Activated CD4-positive, alpha-beta T cell treated with anti-CD3 and anti-CD28 coated beads, Interleukin-2, amount 10 ng/mL, durations not matched to agents 24 days and 14 days (primary cell): ENCODE measurements at regions not wholly inside any gene's neighbourhood (a gene's known extent, or its start where the extent isn't known, plus 50 kb on each side); places are given as distances from the start of the nearest gene placed in this dataset.

ENCODE experiments used
- DNase-seq: peaks from one replicate; pipeline ENCODE4 v3.0.0; 2022
- H3K27ac Mint-ChIP-seq: one replicate; pipeline ENCODE4 v1.8.0; 2022; ENCODE audit warnings: mild to moderate bottlenecking, mixed read lengths
- H3K27me3 Mint-ChIP-seq: one replicate; pipeline ENCODE4 v1.8.0; 2022; ENCODE audit warnings: mixed read lengths
- H3K36me3 Mint-ChIP-seq: one replicate; pipeline ENCODE4 v1.8.0; 2022; ENCODE audit warnings: low read depth, mild to moderate bottlenecking, mixed read lengths
- H3K4me1 Mint-ChIP-seq: one replicate; pipeline ENCODE4 v1.8.0; 2021; ENCODE audit warnings: mixed read lengths
- H3K4me3 Mint-ChIP-seq: one replicate; pipeline ENCODE4 v1.8.0; 2022; ENCODE audit warnings: mild to moderate bottlenecking, moderate library complexity, mixed read lengths
- H3K9me3 Mint-ChIP-seq: one replicate; pipeline ENCODE4 v1.8.0; 2021; ENCODE audit warnings: mixed read lengths
- intact Hi-C: fragments of 100-400 bp; cut with micrococcal nuclease; formaldehyde crosslinking; loops from one replicate; pipeline ENCODE4 v1.15.1; 2023

- no peaks in the 10 kb centered on the region for H3K4me1 Mint-ChIP-seq
- no peaks in the 10 kb centered on the region for H3K36me3 Mint-ChIP-seq
- intact Hi-C loops = no loop called here
- H3K27ac Mint-ChIP-seq = no peak overlapping the region
- peaks cover 4% of the 10 kb centered on the region for H3K9me3 Mint-ChIP-seq
- H3K4me3 Mint-ChIP-seq = no peak overlapping the region
- no peaks in the 10 kb centered on the region for H3K27me3 Mint-ChIP-seq
- DNase-seq = no peak
Observed at GRCh38 chr7:126222782-126223181, 1030.0 kb downstream of the GRM8 start.

GRCh38 chr7:126215785-126216184 is 1037.0 kb downstream of the GRM8 start:
- Mint-ChIP-seq H3K9me3 (peaks cover 4% of the 10 kb centered on the region), H3K36me3 (no peaks in the 10 kb centered on the region), H3K4me3 (no peak overlapping the region), H3K27me3 (no peaks in the 10 kb centered on the region), H3K27ac (no peak overlapping the region), H3K4me1 (no peaks in the 10 kb centered on the region)
- intact Hi-C loops = no loop called here
- DNase-seq = no peak

DNA sequence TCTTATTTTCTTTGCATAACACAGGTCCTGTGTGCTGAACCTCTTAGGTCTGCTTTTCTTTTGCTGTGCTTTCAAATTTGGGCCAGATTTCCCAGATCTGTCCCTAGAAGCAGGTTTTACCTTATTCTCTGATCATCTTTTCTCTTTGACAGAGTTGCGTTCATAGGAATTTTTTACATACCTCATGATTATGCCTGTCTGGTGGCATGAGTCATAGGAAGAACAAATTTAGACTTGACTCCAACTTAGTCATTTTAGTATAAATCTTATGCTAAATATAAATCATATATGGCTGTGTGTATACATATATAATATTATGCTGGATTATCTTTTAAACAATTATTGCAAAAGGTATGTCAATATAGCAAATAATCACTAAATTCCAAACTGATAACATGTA is 1038.9 kb downstream of the GRM8 start:
- no peaks in the 10 kb centered on the region for H3K9me3 Mint-ChIP-seq
- H3K27ac Mint-ChIP-seq = no peak overlapping the region
- no peaks in the 10 kb centered on the region for H3K4me1 Mint-ChIP-seq
- no peaks in the 10 kb centered on the region for H3K27me3 Mint-ChIP-seq
- H3K4me3 Mint-ChIP-seq = no peak overlapping the region
- DNase-seq = no peak
- H3K36me3 Mint-ChIP-seq = no peaks in the 10 kb centered on the region
- intact Hi-C loops = no loop called here

DNA sequence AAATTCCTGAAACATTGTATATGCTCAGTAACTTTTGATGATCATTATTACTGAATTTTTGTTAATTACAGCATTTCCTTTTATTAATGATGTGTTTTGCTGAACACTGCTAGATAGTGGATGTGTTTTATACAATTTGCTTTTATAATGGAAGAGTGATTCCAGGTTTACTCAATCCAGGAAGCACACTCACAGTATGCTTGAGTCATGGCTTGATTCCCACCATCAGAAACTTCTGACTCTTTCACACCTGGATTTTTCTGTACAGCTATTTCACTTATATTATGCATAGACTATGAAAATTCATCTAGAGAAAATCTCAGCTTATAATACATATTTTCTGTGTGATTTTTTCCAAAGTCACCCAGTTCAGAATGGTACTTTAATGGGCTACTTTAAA is 1040.9 kb downstream of the GRM8 start:
- Mint-ChIP-seq H3K9me3 (no peaks in the 10 kb centered on the region), H3K4me1 (no peaks in the 10 kb centered on the region), H3K27ac (no peak overlapping the region), H3K27me3 (no peaks in the 10 kb centered on the region), H3K4me3 (no peak overlapping the region), H3K36me3 (no peaks in the 10 kb centered on the region)
- no peak for DNase-seq
- intact Hi-C loops = no loop called here

- H3K36me3 Mint-ChIP-seq = no peaks in the 10 kb centered on the region
- H3K27me3 Mint-ChIP-seq = no peaks in the 10 kb centered on the region
- H3K9me3 Mint-ChIP-seq = no peaks in the 10 kb centered on the region
- no peak overlapping the region for H3K27ac Mint-ChIP-seq
- intact Hi-C loops = no loop called here
- H3K4me1 Mint-ChIP-seq = no peaks in the 10 kb centered on the region
- no peak overlapping the region for H3K4me3 Mint-ChIP-seq
- DNase-seq = no peak
Observed at GRCh38 chr7:126210707-126211106, 1042.0 kb downstream of the GRM8 start.

- intact Hi-C loops = no loop called here
- Mint-ChIP-seq H3K4me1 (no peaks in the 10 kb centered on the region), H3K27me3 (no peaks in the 10 kb centered on the region), H3K36me3 (no peaks in the 10 kb centered on the region), H3K4me3 (no peak overlapping the region), H3K9me3 (no peaks in the 10 kb centered on the region), H3K27ac (no peak overlapping the region)
- DNase-seq = no peak
Observed at GRCh38 chr7:126203185-126203584, 1049.6 kb downstream of the GRM8 start.

DNA sequence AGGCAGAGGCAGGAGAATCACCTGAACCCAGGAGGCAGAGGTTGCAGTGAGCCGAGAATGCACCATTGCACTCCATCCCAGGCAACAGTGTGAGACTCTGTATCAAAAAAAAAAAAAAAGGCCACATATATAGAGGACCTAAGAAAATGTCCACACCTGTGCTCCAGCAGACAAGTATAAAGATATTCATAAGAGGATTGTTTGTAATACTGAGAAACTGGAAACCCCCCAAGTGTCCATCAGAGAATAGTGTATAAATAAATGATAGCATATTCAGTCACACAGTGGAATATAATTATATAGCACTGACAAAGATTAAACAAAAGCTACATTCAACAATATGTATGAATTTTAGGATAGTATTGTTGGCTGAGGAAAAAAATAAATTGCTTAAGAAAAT is 1050.6 kb downstream of the GRM8 start:
- Mint-ChIP-seq H3K4me3 (no peak overlapping the region), H3K4me1 (no peaks in the 10 kb centered on the region), H3K36me3 (no peaks in the 10 kb centered on the region), H3K27me3 (no peaks in the 10 kb centered on the region), H3K27ac (no peak overlapping the region), H3K9me3 (no peaks in the 10 kb centered on the region)
- intact Hi-C loops = no loop called here
- DNase-seq = no peak

GRCh38 chr7:126185959-126186580 is 1066.7 kb downstream of the GRM8 start:
- no peaks in the 10 kb centered on the region for H3K4me1 Mint-ChIP-seq
- no peak for DNase-seq
- H3K36me3 Mint-ChIP-seq = no peaks in the 10 kb centered on the region
- peaks cover 3% of the 10 kb centered on the region for H3K9me3 Mint-ChIP-seq
- no peak overlapping the region for H3K4me3 Mint-ChIP-seq
- intact Hi-C loops = no loop called here
- H3K27me3 Mint-ChIP-seq = no peaks in the 10 kb centered on the region
- no peak overlapping the region for H3K27ac Mint-ChIP-seq

DNA sequence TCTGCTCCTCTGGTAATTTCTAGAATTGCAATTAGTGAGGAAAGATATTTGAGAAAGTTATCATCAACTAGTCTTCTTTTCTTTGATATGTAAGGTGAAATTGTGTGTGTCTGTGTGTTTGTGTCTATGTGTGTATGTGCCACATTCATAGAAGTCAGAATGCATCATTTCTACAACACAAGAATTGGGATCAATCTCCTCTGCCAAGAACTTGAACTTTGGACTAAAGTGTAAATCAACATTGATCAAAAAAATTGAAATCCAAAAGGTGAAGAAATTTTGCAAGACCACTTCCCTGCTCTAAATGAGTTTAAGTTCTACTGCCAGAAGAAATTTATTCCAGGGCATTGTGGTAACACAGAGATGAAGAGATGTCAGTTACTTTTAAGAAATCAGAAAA is 1072.8 kb downstream of the GRM8 start:
- H3K4me1 Mint-ChIP-seq = no peaks in the 10 kb centered on the region
- no peaks in the 10 kb centered on the region for H3K27me3 Mint-ChIP-seq
- H3K36me3 Mint-ChIP-seq = no peaks in the 10 kb centered on the region
- DNase-seq = no peak
- intact Hi-C loops = no loop called here
- H3K4me3 Mint-ChIP-seq = no peak overlapping the region
- H3K27ac Mint-ChIP-seq = no peak overlapping the region
- H3K9me3 Mint-ChIP-seq = no peaks in the 10 kb centered on the region

DNA sequence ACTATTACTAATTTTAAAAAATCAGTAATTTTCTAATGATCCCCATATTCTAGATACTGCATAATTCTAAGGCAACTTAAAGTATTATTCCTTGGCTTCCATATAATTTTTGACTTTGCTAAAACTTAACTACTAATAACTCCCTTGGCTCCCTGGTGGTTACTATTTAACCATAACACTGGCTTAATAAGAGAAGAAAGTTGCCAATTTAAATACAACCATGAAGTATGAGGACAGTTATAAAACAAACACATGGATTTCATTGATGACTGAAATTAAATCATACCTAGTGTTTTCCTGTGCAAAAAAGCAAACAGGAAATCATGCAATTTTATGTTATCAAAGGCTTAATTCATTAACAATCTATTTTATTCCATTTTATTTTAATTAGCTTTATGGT is 1073.9 kb downstream of the GRM8 start:
- no peaks in the 10 kb centered on the region for H3K9me3 Mint-ChIP-seq
- intact Hi-C loops = no loop called here
- DNase-seq = no peak
- H3K36me3 Mint-ChIP-seq = no peaks in the 10 kb centered on the region
- no peak overlapping the region for H3K4me3 Mint-ChIP-seq
- H3K27me3 Mint-ChIP-seq = no peaks in the 10 kb centered on the region
- no peaks in the 10 kb centered on the region for H3K4me1 Mint-ChIP-seq
- no peak overlapping the region for H3K27ac Mint-ChIP-seq

DNA sequence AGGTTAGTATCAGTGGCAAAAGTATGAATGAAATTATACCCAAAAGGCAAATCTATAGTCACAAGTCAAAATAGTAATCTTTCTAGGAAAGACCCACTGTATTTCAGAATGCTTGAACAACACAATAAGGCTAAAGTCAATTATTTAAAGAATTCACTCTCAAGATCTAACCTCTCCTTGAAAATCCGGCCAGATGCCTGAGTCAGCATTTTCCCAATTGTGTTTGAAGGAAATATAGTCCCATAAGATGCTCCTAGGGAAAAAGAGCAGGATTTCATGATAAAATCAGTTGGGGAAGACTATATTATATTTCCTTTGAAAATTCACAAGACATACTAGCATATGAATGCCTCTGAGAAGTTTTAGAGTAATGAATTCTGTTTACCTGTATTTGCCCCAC is 1075.0 kb downstream of the GRM8 start:
- Mint-ChIP-seq H3K27me3 (no peaks in the 10 kb centered on the region), H3K9me3 (no peaks in the 10 kb centered on the region), H3K36me3 (no peaks in the 10 kb centered on the region), H3K4me3 (no peak overlapping the region), H3K4me1 (no peaks in the 10 kb centered on the region), H3K27ac (no peak overlapping the region)
- DNase-seq = no peak
- intact Hi-C loops = no loop called here

DNA sequence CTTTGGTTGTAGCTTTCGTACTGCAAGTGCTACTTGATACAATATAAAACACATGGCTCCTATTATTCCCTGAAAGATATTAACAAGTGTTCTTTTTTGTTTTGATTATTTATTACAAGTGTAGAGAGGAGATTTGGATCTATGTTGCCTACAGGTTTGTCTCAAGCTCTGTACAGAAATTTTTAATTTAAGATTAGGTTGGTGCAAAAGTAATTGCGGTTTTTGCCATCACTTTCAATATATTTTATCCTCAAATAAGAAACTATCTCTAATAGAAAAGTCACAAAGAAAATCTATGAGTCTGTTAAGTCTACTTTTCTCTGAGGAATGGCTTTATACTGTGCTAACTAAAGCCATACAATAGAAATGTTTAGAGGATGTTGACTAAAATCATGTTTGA is 1086.1 kb downstream of the GRM8 start:
- Mint-ChIP-seq H3K36me3 (no peaks in the 10 kb centered on the region), H3K4me1 (no peaks in the 10 kb centered on the region), H3K9me3 (no peaks in the 10 kb centered on the region), H3K27me3 (no peaks in the 10 kb centered on the region), H3K4me3 (no peak overlapping the region), H3K27ac (no peak overlapping the region)
- intact Hi-C loops = no loop called here
- DNase-seq = no peak

DNA sequence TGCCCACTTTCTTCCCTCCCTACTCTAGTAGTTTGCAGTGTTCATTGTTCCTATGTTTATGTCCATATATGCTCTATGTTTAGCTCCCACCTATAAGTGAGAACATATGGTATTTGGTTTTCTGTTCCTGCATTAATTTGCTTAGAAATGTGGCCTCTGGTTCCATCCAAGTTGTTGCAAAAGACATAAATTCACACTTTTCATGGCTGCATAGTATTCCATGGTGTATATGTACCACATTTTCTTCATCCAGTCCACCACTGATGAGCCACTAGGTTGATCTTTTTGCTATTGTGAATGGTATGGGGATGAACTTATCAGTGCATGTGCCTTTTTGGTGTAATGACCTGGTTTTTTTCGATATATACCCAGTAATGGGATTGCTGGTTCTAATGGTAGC is 1089.1 kb downstream of the GRM8 start:
- Mint-ChIP-seq H3K4me3 (no peak overlapping the region), H3K9me3 (peaks cover 3% of the 10 kb centered on the region), H3K27me3 (no peaks in the 10 kb centered on the region), H3K36me3 (no peaks in the 10 kb centered on the region), H3K4me1 (no peaks in the 10 kb centered on the region), H3K27ac (no peak overlapping the region)
- DNase-seq = no peak
- intact Hi-C loops = no loop called here

DNA sequence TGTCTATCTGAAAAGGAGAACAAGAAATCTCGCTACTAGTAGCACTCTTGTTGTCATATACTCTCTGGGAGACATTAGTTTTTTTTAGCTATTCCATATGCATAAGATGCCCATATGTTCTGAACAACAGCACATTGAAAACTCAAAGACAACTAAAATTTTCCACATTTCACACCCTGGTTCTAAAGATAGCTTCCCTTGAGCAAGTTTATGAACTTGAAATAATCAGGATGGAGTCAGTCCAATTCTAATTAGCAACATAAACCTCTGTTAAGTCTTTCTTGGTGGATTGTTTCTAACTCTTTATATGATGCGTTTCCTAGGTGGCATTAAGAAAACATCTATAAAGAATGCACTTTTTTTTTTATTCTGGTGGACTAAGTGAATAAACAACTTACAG is 1095.3 kb downstream of the GRM8 start:
- Mint-ChIP-seq H3K9me3 (peaks cover 6% of the 10 kb centered on the region), H3K27me3 (no peaks in the 10 kb centered on the region), H3K27ac (no peak overlapping the region), H3K4me3 (no peak overlapping the region), H3K4me1 (no peaks in the 10 kb centered on the region), H3K36me3 (no peaks in the 10 kb centered on the region)
- intact Hi-C loops = no loop called here
- DNase-seq = no peak

DNA sequence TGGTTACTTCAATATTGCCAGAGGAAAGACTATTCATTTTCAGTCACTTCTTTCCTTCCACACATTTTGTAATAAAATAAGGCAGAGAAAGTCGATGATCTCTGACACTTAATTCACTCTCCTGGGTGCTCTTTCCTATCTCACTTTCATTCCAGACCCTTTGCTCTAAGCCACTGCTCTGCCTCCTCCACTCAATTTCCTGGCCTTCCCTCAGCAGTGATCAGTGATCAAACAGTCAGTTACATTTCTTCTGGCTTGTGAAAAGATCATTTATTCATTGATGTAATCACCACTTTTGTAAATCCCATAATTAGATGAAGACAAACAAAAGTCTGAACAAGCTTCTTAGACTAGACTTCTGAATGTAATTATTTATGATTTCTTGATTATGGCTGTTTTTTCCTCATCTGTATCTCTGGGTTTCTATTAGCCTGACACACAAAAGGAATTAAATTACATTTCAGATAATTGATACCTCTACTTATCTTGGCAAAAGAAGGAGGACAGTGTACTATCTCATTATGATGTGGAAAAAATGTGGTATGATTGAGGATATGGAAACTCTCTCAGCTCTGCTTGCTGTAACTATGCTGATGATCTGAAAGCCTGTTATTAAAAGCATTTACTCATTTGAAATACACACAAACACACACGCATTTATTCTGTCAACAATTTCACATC is 1102.3 kb downstream of the GRM8 start:
- intact Hi-C loops = no loop called here
- no peaks in the 10 kb centered on the region for H3K27me3 Mint-ChIP-seq
- H3K27ac Mint-ChIP-seq = no peak overlapping the region
- no peaks in the 10 kb centered on the region for H3K36me3 Mint-ChIP-seq
- no peaks in the 10 kb centered on the region for H3K4me1 Mint-ChIP-seq
- H3K4me3 Mint-ChIP-seq = no peak overlapping the region
- no peak for DNase-seq
- peaks cover 3% of the 10 kb centered on the region for H3K9me3 Mint-ChIP-seq
